DOHH2 (cell line): ENCODE measurements at regions not wholly inside any gene's neighbourhood (a gene's known extent, or its start where the extent isn't known, plus 50 kb on each side); places are given as distances from the start of the nearest gene placed in this dataset.

Experiments used
- CTCF ChIP-seq: fragments of 200-600 bp; sonication (generic); IDR thresholded peaks from one replicate; pipeline ENCODE4 v1.5.1; 2014; ENCODE audit warnings: antibody characterized with exemption, mild to moderate bottlenecking, low read depth, low read length; ENCODE audit not compliant: poor library complexity, severe bottlenecking
- EZH2phosphoT487 ChIP-seq: fragments of 200-600 bp; sonication (generic); IDR thresholded peaks from 2 replicates; pipeline ENCODE4 v1.6.1; 2017; ENCODE audit warnings: borderline replicate concordance, mild to moderate bottlenecking, antibody characterized with exemption, low read length, moderate library complexity, mixed read lengths

- no peak for TF ChIP-seq CTCF
- TF ChIP-seq EZH2phosphoT487: no peak
Observed at GRCh38 chr7:46948716-46949115, 633.2 kb downstream of the TNS3 start.
